GM18520 (cell line): ENCODE measurements at regions not wholly inside any gene's neighbourhood (a gene's known extent, or its start where the extent isn't known, plus 50 kb on each side); places are given as distances from the start of the nearest gene placed in this dataset.
"Not testable (repeated sequence)": the region's sequence is repeated elsewhere in the genome, so short reads cannot be mapped to it uniquely, and the experiment has no call there.

ENCODE experiments used
- ATAC-seq: cut with Tn5 transposase; IDR thresholded peaks from one replicate; pipeline ENCODE4 v1.9.1; 2021; ENCODE audit not compliant: unreplicated experiment

GRCh38 chr1:120282744-120283464 lies 106.6 kb upstream of the SEC22B start:
- ATAC-seq = not testable (repeated sequence)

GRCh38 chr1:120278259-120278610 lies 101.9 kb upstream of the SEC22B start:
- not testable (repeated sequence) for ATAC-seq

GRCh38 chr1:120277428-120278258 lies 101.3 kb upstream of the SEC22B start:
- ATAC-seq = not testable (repeated sequence)

- ATAC-seq = not testable (repeated sequence)
These were observed 100.4 kb upstream of the SEC22B start for GRCh38 chr1:120276710-120277109.

GRCh38 chr1:120274438-120274837 lies 98.1 kb upstream of the SEC22B start:
- ATAC-seq = not testable (repeated sequence)

GRCh38 chr1:120273363-120273762 lies 97.0 kb upstream of the SEC22B start:
- ATAC-seq = not testable (repeated sequence)

- ATAC-seq = not testable (repeated sequence)
These were observed 95.9 kb upstream of the SEC22B start for GRCh38 chr1:120272242-120272641.

GRCh38 chr1:120271561-120272221 lies 95.4 kb upstream of the SEC22B start:
- ATAC-seq = not testable (repeated sequence)

GRCh38 chr1:120267894-120268551 lies 91.7 kb upstream of the SEC22B start:
- ATAC-seq = not testable (repeated sequence)

GRCh38 chr1:120264564-120264963 lies 88.2 kb upstream of the SEC22B start:
- not testable (repeated sequence) for ATAC-seq

- not testable (repeated sequence) for ATAC-seq
These were observed 86.8 kb upstream of the SEC22B start for GRCh38 chr1:120262791-120263751.

- not testable (repeated sequence) for ATAC-seq
These were observed 81.4 kb upstream of the SEC22B start for GRCh38 chr1:120257778-120258105.

GRCh38 chr1:120257064-120257777 lies 80.9 kb upstream of the SEC22B start:
- not testable (repeated sequence) for ATAC-seq

GRCh38 chr1:120250756-120251155 lies 74.4 kb upstream of the SEC22B start:
- ATAC-seq = not testable (repeated sequence)

GRCh38 chr1:120248726-120249427 lies 72.6 kb upstream of the SEC22B start:
- ATAC-seq = not testable (repeated sequence)

GRCh38 chr1:120248203-120248602 lies 71.9 kb upstream of the SEC22B start:
- ATAC-seq = not testable (repeated sequence)

- not testable (repeated sequence) for ATAC-seq
These were observed 67.5 kb upstream of the SEC22B start for GRCh38 chr1:120243867-120244266.

GRCh38 chr1:120242582-120242981 lies 66.3 kb upstream of the SEC22B start:
- not testable (repeated sequence) for ATAC-seq

GRCh38 chr1:120241868-120242267 lies 65.5 kb upstream of the SEC22B start:
- ATAC-seq = not testable (repeated sequence)
